Smooth muscle cell (in vitro differentiated cells): ENCODE measurements at regions not wholly inside any gene's neighbourhood (a gene's known extent, or its start where the extent isn't known, plus 50 kb on each side); places are given as distances from the start of the nearest gene placed in this dataset.

Source experiments
- DNase-seq: peaks from one replicate; lab custom pipeline; 2025; ENCODE audit not compliant: unreplicated experiment; lab: John Stamatoyannopoulos, UW
- H2AFZ ChIP-seq: fragments of 200-600 bp; sonication (generic); 2 replicates; pipeline ENCODE4 v1.6.0; 2016; ENCODE audit warnings: antibody characterized with exemption, low read depth, mild to moderate bottlenecking
- H3F3A ChIP-seq: fragments of 200-600 bp; sonication (generic); 2 replicates; pipeline ENCODE4 v1.6.0; 2017; ENCODE audit warnings: antibody characterized with exemption, low read depth
- H3K27ac ChIP-seq: fragments of 200-600 bp; sonication (generic); 2 replicates; pipeline ENCODE4 v1.5.1; 2016; ENCODE audit warnings: low read depth, mild to moderate bottlenecking
- H3K27me3 ChIP-seq: fragments of 200-600 bp; sonication (generic); 2 replicates; pipeline ENCODE4 v1.6.1; 2016; ENCODE audit warnings: low read depth, mild to moderate bottlenecking
- H3K36me3 ChIP-seq: fragments of 200-600 bp; sonication (generic); 2 replicates; pipeline ENCODE4 v1.5.1; 2016; ENCODE audit warnings: low read depth
- H3K4me1 ChIP-seq: fragments of 200-600 bp; sonication (generic); 2 replicates; pipeline ENCODE4 v1.5.1; 2016; ENCODE audit warnings: low read depth
- H3K4me2 ChIP-seq: fragments of 200-600 bp; sonication (generic); 2 replicates; pipeline ENCODE4 v1.6.0; 2016; ENCODE audit warnings: mild to moderate bottlenecking
- H3K4me3 ChIP-seq: fragments of 200-600 bp; sonication (generic); 2 replicates; pipeline ENCODE4 v1.5.1; 2016; ENCODE audit warnings: mild to moderate bottlenecking
- H3K79me2 ChIP-seq: fragments of 200-600 bp; sonication (generic); 2 replicates; pipeline ENCODE4 v1.6.0; 2016; ENCODE audit warnings: low read depth, mild to moderate bottlenecking
- H3K9ac ChIP-seq: fragments of 200-600 bp; sonication (generic); 2 replicates; pipeline ENCODE4 v1.6.0; 2016; ENCODE audit warnings: low read depth
- H3K9me3 ChIP-seq: fragments of 200-600 bp; sonication (generic); replicated peaks from 2 replicates; pipeline ENCODE4 v1.5.1; 2016; ENCODE audit warnings: low read depth
- H4K20me1 ChIP-seq: fragments of 200-600 bp; sonication (generic); 2 replicates; pipeline ENCODE4 v1.6.0; 2016; ENCODE audit warnings: low read depth
- WGBS: methylation state at CpG from one replicate; pipeline ENCODE4 v1.1.7; 2016; ENCODE audit warnings: low lambda C conversion rate; 5-methylcytosine and 5-hydroxymethylcytosine counted together
- TF ChIP-seq, protein P1 (sequence below): fragments of 200-600 bp; sonication (generic); IDR thresholded peaks from 2 replicates; pipeline ENCODE4 v1.5.1; 2017; ENCODE audit warnings: borderline replicate concordance, mild to moderate bottlenecking, antibody characterized with exemption; ENCODE audit not compliant: insufficient read depth, poor library complexity, severe bottlenecking

DNA sequence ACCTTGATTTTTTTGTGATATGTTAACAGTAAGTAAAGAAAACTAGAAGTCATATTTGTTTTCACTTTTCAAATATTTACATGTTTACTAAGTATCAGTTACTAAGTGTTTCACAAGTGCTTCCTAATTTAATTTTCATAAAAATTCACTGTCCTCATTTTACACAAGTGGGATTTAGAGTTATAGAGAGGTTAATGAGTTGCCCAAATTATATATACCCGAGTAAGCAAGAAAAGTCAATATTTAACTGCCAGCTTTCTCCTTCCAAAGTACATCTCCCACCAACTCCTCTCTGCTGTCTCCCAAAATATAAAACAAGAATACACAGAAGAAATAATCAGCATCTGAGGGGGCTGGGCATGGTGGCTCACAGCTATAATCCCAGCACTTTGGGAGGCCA, 896.7 kb upstream of the ANO3 start:
- H3K4me1 ChIP-seq = no peaks in the 10 kb centered on the region
- H3K9ac ChIP-seq = no peak overlapping the region
- H3K36me3 ChIP-seq = no peaks in the 10 kb centered on the region
- no peak overlapping the region for H2AFZ ChIP-seq
- DNase-seq = no peak
- WGBS = 90% methylated on average over 1 of the region's 1 CpG
- H4K20me1 ChIP-seq = no peaks in the 10 kb centered on the region
- TF ChIP-seq, protein P1, sequence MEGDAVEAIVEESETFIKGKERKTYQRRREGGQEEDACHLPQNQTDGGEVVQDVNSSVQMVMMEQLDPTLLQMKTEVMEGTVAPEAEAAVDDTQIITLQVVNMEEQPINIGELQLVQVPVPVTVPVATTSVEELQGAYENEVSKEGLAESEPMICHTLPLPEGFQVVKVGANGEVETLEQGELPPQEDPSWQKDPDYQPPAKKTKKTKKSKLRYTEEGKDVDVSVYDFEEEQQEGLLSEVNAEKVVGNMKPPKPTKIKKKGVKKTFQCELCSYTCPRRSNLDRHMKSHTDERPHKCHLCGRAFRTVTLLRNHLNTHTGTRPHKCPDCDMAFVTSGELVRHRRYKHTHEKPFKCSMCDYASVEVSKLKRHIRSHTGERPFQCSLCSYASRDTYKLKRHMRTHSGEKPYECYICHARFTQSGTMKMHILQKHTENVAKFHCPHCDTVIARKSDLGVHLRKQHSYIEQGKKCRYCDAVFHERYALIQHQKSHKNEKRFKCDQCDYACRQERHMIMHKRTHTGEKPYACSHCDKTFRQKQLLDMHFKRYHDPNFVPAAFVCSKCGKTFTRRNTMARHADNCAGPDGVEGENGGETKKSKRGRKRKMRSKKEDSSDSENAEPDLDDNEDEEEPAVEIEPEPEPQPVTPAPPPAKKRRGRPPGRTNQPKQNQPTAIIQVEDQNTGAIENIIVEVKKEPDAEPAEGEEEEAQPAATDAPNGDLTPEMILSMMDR = no peak
- H3K79me2 ChIP-seq = no peaks in the 10 kb centered on the region
- H3K27me3 ChIP-seq = no peaks in the 10 kb centered on the region
- H3K4me2 ChIP-seq = no peak overlapping the region
- H3F3A ChIP-seq = no peaks in the 10 kb centered on the region
- no peaks in the 10 kb centered on the region for H3K9me3 ChIP-seq
- H3K4me3 ChIP-seq = no peak overlapping the region
- H3K27ac ChIP-seq = no peak overlapping the region

DNA sequence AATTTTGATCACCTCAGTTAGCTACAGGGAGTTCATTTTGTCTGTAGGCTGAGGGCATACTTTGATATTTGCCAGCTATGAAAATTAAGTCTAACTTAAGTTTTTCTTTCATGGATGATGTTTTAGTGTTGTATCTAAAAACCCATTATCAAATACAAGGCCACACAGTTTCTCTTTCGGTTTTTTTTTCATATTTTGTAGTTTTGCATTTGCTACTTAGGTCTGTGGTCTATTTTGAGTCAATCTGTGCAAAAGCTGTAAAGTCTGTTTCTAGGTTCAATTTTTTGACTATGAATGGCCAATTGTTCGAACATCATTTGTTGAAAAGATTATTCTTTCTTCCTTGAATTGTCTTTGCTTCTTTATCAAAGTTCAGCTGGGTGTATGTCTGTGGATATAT, 895.6 kb upstream of the ANO3 start:
- Histone ChIP-seq H3F3A (no peaks in the 10 kb centered on the region), H3K27me3 (no peaks in the 10 kb centered on the region), H3K9ac (no peak overlapping the region), H3K4me3 (no peak overlapping the region), H3K4me1 (no peaks in the 10 kb centered on the region), H4K20me1 (no peaks in the 10 kb centered on the region), H3K36me3 (no peaks in the 10 kb centered on the region), H2AFZ (no peak overlapping the region), H3K9me3 (no peaks in the 10 kb centered on the region), H3K79me2 (no peaks in the 10 kb centered on the region), H3K27ac (no peak overlapping the region), H3K4me2 (no peak overlapping the region)
- TF ChIP-seq, protein P1 = no peak
- 92% methylated on average over 2 of the region's 2 CpGs for WGBS
- no peak for DNase-seq

DNA sequence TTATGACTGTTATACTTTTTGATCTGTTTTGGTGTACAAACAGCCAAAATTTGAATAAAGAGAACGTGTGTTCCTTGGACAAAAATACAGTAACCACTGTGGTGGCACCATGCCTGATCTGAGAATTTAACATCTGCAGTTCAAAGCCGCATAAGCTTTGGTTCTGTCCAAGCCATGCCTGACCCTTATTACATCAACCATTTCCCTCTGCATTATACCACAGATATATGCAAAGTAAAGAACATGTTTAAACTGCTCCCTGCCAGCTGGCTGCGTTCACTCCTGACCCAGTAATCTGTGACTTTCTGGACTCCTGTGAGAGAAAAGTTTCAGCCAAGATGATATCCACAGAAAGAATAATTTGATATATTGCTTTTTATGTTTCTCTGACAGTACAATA, 890.5 kb upstream of the ANO3 start:
- WGBS = 78% methylated on average over 3 of the region's 3 CpGs
- H3K4me2 ChIP-seq = no peak overlapping the region
- no peaks in the 10 kb centered on the region for H3K36me3 ChIP-seq
- no peak overlapping the region for H2AFZ ChIP-seq
- no peak for DNase-seq
- no peaks in the 10 kb centered on the region for H3K4me1 ChIP-seq
- no peaks in the 10 kb centered on the region for H3K27me3 ChIP-seq
- no peak overlapping the region for H3K9ac ChIP-seq
- H3K27ac ChIP-seq = no peak overlapping the region
- TF ChIP-seq, protein P1 = no peak
- H3K79me2 ChIP-seq = no peaks in the 10 kb centered on the region
- no peaks in the 10 kb centered on the region for H3F3A ChIP-seq
- no peaks in the 10 kb centered on the region for H3K9me3 ChIP-seq
- H3K4me3 ChIP-seq = no peak overlapping the region
- H4K20me1 ChIP-seq = no peaks in the 10 kb centered on the region

DNA sequence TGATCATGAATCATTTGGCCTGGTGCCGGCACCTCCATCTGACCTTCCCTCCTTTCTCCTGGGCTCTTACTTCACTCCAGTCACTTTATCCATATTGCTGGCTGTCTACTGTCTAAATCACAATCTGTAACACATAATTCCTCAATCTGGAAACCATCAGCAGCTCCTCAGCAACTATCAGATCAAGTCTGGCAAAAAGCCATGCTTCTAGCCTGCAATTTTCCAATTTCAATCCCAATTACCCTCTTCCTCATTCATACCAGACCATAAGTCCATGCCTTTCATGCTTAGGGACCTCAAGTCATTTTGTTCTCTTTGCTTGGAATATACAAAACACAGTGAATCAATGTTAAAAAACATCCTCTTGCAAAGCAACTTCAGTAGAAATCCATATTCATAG, 882.8 kb upstream of the ANO3 start:
- H3K4me3 ChIP-seq = no peak overlapping the region
- no peaks in the 10 kb centered on the region for H3K9me3 ChIP-seq
- no peak overlapping the region for H2AFZ ChIP-seq
- H3K79me2 ChIP-seq = no peaks in the 10 kb centered on the region
- DNase-seq = no peak
- no peak overlapping the region for H3K9ac ChIP-seq
- no peaks in the 10 kb centered on the region for H3K27me3 ChIP-seq
- no peaks in the 10 kb centered on the region for H4K20me1 ChIP-seq
- no peak overlapping the region for H3K4me2 ChIP-seq
- TF ChIP-seq, protein P1 = no peak
- 81% methylated on average over 1 of the region's 1 CpG for WGBS
- no peak overlapping the region for H3K27ac ChIP-seq
- no peaks in the 10 kb centered on the region for H3F3A ChIP-seq
- no peaks in the 10 kb centered on the region for H3K4me1 ChIP-seq
- no peaks in the 10 kb centered on the region for H3K36me3 ChIP-seq
